HG02973 (cell line): ENCODE measurements at regions not wholly inside any gene's neighbourhood (a gene's known extent, or its start where the extent isn't known, plus 50 kb on each side); places are given as distances from the start of the nearest gene placed in this dataset.

Experiments used
- ATAC-seq: cut with Tn5 transposase; IDR thresholded peaks from one replicate; pipeline ENCODE4 v1.9.1; 2021; ENCODE audit warnings: moderate library complexity; ENCODE audit not compliant: unreplicated experiment

DNA sequence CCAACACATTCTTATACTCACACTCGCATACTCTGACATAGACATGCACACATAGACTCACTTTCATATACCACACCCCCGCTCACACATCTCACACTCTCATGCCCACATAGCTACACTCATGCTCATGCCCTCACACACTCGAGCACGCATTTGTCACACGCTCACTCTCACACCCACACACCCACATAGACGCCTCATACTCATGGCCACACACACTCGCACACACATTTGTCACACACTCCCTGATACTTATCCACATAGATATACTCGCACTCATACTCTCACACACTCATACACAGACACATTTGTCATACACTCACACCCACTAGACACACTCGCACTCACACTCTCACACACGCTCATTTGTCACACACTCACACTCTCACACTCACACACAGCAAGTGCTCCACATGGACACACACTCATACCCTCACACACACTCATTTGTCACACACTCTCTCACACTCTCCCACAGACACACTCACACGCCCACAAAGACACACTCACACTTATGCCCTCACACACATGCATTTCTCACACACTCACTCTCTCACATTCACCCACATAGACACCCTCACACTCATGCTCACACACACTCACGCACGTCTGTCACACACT is 50.9 kb downstream of the TNP1 start:
- ATAC-seq, result no peak

DNA sequence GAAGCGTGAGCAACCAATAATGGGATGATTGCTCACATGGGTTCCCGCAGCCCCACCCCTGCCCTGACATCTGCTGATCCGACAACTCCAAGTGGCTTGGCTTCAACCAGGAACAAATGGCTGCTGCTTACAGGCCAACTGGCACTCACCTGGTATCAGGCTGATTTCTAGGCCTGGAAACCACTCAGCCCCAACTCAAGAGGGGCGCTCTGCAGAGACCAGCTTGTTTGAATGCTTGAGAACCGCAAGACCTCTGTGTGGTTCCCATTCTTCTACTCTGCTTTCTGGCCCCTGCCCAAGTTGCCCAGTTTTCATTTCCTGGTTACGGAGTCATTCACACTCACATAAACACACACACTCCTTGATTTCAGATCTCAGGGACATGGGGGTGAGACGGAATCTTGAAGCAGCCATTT is 52.0 kb downstream of the TNP1 start:
- ATAC-seq, result no peak

DNA sequence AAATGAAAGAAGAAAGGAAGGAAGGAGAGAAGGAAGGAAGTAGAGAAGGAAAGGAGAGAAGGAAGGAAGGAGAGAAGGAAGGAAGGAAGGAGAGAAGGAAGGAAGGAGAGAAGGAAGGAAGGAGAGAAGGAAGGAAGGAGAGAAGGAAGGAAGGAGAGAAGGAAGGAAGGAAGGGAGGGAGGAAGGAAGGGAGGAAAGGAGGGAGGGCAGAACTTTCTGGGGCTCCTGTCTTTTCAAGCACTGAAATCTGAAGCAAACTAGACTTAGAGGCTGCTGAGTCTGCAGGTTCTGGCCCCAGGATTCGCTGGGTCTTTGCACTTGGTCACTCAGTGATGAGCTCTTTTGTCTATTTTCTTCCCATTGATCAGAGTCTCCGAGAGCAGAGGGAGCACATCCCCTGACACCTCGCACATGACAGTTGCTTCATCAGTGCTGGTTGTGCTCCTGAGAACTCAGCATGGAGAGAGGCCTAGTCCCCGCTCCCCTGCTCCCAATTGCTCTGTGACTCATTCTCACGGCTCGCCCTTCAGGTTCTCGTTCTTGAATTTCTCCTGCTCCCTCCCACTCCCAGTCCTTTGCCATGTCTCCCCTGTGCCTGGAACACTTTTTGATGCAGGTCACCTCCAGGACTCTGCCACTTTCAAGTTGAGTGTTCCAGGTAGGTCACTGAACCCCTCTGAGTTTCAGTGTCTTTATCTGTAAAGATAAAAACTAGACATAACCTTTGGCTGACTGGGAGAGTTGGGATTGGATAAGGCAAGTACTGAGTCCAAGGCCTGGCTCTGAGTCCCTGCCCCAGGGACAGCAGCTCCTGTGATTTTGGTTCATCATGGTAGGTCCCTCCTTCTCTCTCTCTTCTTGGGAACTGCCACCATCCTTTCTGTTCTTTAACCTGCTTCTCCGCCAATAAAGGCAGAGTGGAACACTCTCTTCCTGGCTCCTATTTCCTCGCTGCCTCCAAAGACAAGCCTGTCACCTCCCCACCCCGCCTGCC is 55.2 kb downstream of the TNP1 start:
- ATAC-seq, result no peak

DNA sequence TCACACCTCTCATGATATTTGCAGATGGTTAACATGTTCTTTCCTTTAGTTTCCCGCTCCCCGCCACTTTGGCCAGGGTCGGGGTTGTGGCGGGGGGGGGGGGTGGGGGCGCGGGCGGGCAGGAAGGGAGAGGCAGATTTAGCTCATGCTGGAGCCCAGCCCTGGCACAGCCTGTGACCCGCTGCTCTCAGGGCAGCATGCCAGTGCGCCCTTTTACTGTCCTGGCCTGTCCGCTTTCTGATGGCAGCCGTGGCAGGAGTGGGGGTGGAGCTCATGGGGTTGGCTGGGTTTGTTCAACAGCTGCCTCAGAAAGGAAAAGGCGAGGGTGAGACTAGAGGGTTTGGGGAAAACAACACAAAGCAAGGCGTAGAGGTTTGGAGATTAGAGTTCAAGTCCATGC is 56.1 kb downstream of the TNP1 start:
- ATAC-seq, result no peak

DNA sequence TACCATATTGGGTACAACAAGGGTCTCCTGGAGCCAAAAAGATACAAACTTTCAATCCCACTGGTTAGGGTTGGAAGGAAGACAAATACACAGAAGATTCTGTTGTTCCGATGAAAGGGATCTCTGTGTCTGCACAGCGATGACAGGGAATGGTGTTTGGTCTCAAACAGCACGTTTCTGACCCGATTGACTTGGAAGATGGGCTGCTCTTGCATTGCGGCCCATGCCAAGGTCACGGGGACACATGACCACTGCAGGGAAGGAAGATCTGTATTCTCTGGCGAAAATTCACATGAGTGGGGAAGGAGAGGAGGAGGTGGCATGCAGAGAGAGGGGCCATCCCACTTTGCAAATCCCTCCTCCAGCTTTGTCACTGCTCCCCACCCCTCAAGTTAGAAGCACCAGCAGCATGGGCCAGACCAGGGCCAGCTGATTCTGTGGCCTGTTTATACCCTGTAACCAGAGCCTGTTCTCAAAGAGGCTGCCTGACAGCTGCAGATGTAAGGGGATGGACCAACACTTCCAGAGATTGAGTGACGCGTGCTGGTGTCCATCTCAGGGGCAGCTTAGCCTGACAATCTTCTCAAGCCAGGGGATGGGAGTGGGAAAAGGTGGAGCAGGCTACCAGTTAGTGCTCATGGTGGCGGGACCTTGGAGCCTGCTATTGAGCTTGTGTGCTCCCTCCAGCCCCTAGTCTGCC is 57.2 kb downstream of the TNP1 start:
- no peak for ATAC-seq

DNA sequence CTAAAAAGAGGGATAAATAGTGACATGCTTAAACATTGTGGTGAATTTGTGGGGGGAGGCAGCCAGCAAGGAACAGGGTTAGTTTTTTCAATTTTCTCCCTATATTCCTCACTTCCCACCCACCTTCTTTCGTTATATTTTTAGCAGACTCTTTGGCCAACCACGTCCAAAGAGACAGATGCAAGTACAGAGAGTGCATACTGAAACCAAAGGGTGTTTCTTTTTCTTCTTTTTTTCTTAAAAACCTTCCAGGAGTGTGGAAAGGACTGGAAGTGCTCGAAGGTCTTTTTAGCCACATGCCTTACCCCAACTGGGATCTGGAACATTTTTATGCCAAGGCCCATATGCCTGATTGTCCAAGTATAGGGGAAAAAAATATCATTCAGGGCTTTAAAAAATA is 59.0 kb downstream of the TNP1 start:
- ATAC-seq, result no peak

DNA sequence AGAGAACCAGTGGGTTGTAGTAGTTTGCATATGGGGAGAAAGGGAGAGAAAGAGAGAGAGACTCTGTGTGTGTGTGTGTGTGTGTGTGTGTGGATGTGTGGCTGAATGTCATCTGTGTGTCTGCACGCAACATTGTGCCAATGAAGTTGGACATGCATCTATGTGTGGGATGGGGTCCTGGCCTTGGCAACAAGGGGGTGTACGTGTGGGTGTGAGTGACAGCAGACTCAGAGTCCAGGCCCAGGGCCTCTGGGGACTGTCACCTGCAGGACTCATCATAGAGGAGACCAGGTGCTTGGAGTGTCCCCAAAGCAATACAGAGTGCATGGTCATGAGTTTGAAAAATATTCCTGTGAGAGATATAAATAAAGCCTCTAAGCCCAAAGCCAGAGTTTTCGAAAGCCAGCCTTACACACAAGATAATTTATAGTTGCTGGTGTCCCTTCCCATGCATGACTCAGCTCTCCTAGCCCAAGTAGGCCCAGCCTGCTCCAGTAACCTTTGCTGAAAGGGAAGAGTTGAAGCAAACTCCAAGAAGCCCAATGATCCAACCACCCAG is 59.9 kb downstream of the TNP1 start:
- ATAC-seq, result no peak

DNA sequence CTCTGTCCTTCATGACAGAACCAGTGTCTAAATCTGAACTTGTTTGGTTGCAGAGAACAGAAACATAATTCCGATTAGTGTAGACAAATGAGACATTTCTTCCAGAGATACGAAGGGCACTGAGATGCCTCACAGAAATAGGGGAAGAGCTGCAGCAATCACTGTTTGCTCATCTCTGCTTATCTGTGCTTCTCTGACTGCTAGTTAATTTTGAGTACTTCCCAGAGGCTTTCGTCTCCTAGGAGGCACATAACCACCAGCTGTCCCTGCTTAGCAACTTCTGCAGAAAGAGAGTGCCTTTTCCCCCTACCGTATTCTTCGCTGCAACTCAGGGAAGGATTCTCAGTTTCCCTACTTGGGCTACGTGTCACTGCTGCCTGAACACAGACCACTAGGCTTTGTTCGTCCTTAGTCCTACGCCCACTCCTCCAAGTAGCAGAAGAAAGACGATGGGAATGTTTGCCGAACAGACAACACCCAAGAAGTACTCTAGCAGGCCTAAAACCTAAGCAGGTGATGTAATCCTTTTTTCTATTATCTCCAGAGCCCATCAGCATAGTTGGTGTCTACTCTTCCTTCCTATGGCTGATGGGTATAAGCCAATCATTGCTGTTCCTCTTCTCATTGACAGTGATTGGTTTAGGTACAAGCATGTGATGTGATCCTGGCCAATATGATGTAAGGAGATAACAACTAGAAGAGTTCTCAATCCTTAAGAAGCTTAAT is 63.6 kb downstream of the TNP1 start:
- no peak for ATAC-seq

DNA sequence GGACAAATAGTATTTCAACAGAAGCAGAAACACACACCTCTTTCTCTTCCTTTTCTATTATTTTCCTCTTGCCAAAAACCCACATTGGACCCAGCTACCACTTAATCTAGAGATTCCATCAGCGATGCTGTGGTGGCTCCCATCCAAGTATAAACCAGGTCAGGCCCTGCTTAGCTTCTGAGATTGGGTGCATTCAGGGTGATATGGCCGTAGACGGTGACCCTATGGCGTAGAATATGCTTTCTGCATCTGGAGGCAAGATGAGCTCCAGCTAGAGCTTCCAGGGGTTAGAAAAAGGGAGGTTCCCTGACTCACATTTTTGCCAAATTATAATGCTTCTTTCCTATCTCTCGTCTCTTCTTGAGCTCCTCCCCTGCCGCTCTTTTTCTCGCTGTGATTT is 66.5 kb downstream of the TNP1 start:
- no peak for ATAC-seq

DNA sequence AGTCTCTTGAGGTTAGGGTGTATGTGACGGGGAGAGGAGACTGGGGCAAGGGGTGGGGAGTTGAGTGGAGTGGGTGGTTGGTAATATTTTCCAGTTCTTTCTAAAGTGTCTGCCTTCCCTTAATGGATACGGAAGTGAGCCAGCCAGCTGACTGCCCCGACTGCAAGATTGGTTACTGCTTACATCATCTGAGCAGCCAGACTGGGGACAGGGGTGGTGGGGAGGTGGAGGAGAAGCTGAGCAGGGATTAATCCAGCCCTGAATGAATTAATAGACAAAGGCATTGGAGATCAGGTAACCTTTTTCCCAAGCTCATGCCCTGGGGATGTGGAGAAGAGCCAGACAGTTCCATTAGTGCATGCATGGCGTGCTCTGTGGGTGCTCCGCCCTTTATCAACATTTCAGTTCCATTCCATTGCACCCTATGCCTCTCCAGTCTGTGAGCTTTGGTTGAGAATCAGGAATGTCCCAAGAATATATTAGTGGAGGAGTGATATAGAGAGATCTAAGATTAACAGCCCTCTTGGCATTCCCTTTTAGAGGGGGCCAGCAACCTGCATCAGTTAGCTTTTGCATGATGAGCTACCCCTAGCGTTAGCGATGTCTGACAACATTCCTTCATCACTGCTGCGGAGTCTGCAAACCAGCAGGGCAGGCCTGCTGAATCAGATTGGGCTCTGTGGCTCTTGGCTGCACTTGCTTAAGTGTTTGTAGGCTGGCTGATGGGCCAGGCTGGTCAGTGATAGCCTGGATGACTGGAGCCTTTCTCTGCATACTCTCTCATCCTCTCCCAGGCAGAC is 67.4 kb downstream of the TNP1 start:
- ATAC-seq, result no peak

DNA sequence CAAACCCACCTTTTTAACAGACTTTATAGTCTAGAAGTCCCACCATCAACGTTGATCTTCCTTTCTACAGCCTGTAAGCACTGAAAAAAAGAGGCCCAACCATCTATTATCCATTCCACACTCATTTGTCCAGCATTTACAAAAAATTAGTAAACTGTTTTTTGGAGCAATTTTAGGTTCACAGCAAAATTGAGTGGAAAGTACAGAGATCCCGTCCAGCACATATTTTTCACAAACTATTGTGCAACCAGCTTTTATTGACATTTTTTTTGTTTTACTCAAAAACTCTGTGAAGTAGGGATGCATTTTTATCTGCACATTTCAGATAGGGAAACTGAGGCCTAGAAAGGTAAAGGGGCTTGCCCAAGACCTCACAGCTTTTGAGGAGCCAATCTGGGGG is 68.6 kb downstream of the TNP1 start:
- no peak for ATAC-seq

DNA sequence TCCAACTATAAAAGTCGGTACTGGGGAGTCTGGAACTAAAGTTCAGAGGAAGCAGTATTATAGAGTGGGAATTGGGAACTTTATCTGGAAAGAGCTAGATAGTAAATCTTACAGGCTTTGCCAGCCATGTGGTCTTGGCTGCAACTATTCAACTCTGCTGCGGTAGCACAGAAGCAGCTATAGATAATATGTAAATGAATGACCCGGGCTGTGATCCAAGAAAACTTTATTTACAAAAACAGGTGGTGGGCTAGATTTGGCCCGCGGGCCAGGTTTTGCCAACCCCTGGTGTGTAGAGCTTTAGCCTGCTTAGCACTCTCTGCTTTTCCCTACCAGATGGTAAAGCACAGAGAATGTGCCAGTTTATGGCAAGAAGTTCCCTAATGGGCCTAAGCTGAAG is 70.8 kb downstream of the TNP1 start:
- no peak for ATAC-seq

DNA sequence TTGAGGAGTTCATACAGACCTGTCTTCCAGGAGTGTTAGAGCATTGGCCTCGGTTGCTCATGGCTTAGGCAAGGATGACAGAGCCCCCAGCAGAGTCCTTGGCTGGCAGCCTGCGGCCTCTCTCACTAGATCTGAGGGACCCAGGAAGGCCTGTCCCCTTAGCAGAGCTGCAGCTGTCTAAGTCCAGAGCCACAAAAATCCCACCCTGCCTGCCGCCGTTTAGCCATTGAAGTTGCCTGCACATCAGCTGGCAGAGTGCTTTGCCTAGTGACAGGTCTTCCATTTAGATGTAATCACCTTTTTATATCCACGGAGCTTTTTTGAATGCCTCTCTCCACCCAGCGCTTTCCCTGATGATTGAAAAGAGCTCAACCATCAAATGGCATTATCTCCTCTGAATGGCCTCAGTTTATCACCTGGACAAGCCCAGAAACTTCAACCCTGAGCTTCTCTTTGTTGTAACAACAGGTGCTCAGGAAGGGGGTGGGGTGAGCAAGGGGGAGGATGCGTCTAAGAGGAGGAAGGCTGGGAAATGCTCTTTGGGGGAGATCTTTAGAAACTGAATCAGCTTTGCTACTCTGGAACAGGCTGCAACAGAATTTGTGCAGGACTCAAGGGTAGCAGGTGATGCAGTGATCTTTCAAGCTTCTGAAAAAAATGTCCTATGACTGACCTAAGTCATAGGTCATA is 71.9 kb downstream of the TNP1 start:
- no peak for ATAC-seq

DNA sequence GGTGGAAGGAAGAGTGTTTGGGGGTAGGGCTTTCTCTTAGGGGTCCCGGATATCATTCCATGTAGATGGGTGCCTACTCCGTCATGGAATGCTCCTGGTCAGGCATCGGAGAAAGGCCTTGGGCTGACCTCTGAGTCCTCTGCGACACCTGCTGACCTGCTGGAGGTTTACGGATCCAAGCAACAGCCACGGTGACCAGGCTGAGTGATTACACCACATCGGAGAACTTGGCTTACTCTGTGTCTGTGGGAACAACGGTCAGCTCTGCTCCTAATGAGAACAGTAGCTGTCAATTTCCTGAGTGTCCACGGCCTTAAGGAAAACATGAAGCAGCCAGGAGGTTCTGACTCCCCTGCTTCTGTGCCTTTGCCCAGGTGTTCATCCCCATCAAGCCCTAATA is 73.2 kb downstream of the TNP1 start:
- ATAC-seq, result no peak

DNA sequence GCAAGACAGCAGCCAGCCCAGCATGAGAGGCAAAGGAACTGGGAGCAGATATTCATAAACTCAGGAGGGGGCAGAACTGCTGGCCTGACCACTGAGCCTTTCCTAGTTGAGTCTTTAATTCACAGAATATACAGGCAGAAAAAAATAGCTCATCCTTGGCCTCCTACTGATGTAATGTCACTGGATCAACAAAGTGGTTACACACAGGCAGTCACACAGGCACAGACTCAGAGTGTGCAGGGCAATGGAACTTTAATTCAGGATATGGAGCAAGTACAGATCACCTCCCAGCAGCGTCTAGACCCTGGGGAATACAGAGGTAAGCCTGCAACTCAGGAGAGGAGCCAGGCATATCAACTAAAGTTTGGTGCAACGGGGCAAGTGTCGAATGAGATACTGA is 75.4 kb downstream of the TNP1 start:
- ATAC-seq, result no peak

DNA sequence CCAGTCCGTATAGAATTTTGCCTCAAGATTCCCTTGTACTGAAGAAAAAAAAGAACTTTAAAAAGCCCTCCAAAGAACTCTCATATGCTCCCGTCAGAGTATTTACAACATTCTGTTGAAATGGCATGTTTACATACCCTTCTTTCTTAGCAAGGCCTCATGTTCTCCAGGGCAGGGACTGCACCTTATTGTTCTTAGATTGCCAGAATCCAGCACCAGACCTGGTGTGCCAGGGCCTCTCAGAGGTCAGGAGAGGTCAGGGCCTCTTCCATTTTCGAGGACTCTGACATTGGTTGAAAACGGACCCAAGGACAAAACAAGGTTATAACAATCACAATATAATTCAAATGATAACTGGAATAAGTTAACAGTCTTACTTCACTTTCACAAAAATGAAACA is 78.2 kb downstream of the TNP1 start:
- no peak for ATAC-seq

DNA sequence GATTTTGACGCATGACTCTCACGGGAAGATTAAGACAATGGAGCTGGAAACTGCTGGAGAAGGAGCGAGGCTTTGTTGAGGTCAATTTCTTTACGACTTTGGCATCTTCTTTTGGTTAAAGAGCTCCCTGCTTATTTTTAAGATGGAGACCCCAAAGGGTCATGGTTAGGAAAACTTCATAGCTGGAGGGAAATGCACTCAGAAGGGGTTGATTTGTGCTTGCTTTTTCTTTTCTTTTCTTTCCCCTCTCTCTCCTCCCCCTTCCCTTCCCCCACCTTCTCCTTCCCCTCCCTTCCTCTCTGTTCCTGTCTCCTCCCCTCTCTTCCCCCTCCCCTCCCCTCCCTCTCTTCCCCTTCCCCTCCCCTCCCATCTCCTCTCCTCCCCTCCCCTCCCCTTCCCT is 79.0 kb downstream of the TNP1 start:
- no peak for ATAC-seq

DNA sequence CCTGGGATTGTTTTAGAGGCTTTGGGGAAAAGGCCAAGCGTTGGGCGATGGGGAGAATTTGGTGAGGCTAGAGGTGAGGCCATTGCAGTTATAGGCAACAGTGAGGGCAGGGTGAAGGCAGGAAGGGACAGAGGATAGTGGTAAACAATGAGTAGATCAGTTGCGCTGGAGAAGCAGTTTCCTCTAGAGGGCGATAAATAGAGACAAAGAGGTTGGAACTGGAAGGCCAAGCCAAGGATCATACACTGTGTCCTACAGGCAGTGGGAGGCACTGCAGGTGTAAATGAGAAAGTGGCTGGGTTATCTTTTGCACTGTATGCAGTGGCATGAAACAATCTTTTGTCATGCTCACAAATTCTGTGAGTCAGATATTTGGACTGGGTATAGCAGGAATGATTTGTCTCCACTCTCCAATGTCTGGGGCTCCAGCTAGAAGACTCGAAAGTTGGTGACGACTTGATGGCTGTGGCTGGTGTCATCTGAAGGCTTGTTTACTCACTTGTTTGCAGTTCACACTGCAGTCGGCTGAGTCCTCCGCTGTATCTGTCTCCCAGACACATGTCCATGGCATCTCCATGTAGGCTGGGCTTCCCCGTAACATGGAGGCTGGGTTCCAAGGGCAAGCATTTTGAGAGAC is 82.1 kb downstream of the TNP1 start:
- peak; percentile 95 for ATAC-seq
